ENCODE measurements at regions not wholly inside any gene's neighbourhood (a gene's known extent, or its start where the extent isn't known, plus 50 kb on each side); places are given as distances from the start of the nearest gene placed in this dataset.

DNA sequence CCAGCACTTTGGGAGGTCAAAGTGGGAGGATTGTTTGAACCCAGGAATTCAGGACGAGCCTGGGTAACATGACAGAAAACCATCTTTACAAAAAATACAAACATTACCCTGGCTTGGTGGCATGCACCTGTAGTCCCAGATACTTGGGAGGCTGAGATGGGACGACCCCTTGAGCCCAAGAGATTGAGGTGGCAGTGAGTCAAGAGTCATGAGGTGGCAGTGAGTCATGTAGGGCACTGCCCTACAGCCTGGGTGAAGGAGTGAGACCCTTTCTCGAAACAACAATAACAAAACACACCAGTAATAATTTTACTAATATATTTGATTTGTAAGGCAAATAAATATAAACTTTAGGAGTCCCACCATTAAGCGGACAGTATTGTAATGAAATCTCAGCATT, 1906.2 kb downstream of the NCAM2 start:
- Histone ChIP-seq H3K9ac (no peak overlapping the region), H3K27ac (no peak overlapping the region), H3K4me2 (no peak overlapping the region), H3F3A (ENCODE audit: low read depth) (no peaks in the 10 kb centered on the region), H3K4me1 (no peaks in the 10 kb centered on the region), H3K9me3 (ENCODE audit: low read depth) (no peaks in the 10 kb centered on the region), H3K79me2 (ENCODE audit: low read depth) (no peaks in the 10 kb centered on the region), H3K27me3 (no peaks in the 10 kb centered on the region), H2AFZ (replicated peaks) (no peak overlapping the region), H3K36me3 (peaks cover 2% of the 10 kb centered on the region), H4K20me1 (ENCODE audit: low read depth) (no peaks in the 10 kb centered on the region), H3K4me3 (no peak overlapping the region)
- Mint-ChIP-seq H3K27me3 (ENCODE audit: insufficient read depth, low read depth) (no peaks in the 10 kb centered on the region), H3K27ac (no peak overlapping the region), H3K4me1 (no peaks in the 10 kb centered on the region), H3K4me3 (no peak overlapping the region), H3K9me3 (no peaks in the 10 kb centered on the region), H3K36me3 (no peaks in the 10 kb centered on the region)
- TF ChIP-seq EZH2phosphoT487 (IDR thresholded peaks at IDR 0.05) (no peak), EZH2 (IDR thresholded peaks at IDR 0.05) (no peak)
- TF ChIP-seq, protein P1, sequence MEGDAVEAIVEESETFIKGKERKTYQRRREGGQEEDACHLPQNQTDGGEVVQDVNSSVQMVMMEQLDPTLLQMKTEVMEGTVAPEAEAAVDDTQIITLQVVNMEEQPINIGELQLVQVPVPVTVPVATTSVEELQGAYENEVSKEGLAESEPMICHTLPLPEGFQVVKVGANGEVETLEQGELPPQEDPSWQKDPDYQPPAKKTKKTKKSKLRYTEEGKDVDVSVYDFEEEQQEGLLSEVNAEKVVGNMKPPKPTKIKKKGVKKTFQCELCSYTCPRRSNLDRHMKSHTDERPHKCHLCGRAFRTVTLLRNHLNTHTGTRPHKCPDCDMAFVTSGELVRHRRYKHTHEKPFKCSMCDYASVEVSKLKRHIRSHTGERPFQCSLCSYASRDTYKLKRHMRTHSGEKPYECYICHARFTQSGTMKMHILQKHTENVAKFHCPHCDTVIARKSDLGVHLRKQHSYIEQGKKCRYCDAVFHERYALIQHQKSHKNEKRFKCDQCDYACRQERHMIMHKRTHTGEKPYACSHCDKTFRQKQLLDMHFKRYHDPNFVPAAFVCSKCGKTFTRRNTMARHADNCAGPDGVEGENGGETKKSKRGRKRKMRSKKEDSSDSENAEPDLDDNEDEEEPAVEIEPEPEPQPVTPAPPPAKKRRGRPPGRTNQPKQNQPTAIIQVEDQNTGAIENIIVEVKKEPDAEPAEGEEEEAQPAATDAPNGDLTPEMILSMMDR (IDR thresholded peaks at IDR 0.05) = no peak
- no peak for DNase-seq (ENCODE audit: low spot score)

DNA sequence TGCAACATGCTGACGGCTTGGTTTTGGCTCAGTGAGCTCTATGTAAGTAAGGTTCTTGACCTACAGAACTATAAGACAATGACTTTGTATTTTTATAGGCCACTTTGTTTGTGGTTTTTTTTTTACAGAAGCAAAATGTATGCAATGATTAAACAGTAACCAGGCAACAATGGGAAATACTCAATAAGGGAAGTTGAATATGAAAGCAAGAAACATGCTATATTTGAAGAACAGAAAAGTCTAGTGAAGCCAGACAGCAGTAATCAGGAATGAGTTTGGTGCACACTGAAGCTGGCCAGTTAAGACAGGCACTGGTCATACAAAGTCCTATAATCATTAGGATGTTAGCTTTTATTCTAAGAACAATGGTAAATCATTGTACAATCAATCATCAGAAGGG, 1926.8 kb downstream of the NCAM2 start:
- Mint-ChIP-seq H3K4me3 (no peak overlapping the region), H3K36me3 (no peaks in the 10 kb centered on the region), H3K27me3 (ENCODE audit: insufficient read depth, low read depth) (no peaks in the 10 kb centered on the region), H3K4me1 (no peaks in the 10 kb centered on the region), H3K9me3 (no peaks in the 10 kb centered on the region), H3K27ac (no peak overlapping the region)
- H3K27me3 ChIP-seq = no peaks in the 10 kb centered on the region
- no peak overlapping the region for H2AFZ ChIP-seq (replicated peaks)
- no peaks in the 10 kb centered on the region for H3K79me2 ChIP-seq (ENCODE audit: low read depth)
- H3K9me3 ChIP-seq (ENCODE audit: low read depth) = no peaks in the 10 kb centered on the region
- no peaks in the 10 kb centered on the region for H3K36me3 ChIP-seq
- no peaks in the 10 kb centered on the region for H4K20me1 ChIP-seq (ENCODE audit: low read depth)
- H3K4me2 ChIP-seq = no peak overlapping the region
- no peak overlapping the region for H3K4me3 ChIP-seq
- TF ChIP-seq EZH2phosphoT487 (IDR thresholded peaks at IDR 0.05) = no peak
- TF ChIP-seq, protein P1 (IDR thresholded peaks at IDR 0.05) = no peak
- TF ChIP-seq EZH2 (IDR thresholded peaks at IDR 0.05) = no peak
- no peak for DNase-seq (ENCODE audit: low spot score)
- no peak overlapping the region for H3K27ac ChIP-seq
- H3F3A ChIP-seq (ENCODE audit: low read depth) = no peaks in the 10 kb centered on the region
- H3K4me1 ChIP-seq = no peaks in the 10 kb centered on the region
- H3K9ac ChIP-seq = no peak overlapping the region

DNA sequence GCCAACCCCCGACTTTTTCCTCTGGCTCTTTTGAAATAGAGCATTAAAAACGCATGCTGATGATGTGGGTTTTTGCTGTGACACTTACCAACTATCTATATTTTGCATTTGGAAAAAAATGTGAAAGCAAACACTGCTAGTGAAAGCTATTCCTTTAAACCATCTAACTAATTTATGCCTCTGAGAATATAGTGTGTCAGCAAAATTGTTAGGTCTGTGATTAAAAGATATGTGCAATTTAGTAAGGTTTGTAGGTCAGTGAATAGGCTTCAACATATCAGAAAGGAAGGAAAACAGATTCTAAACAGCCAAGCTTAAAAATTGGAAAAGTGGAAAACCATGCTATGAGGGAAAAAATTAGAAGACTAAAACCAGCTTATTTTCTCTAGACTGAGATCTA, 1929.3 kb downstream of the NCAM2 start:
- Histone ChIP-seq H3K27ac (no peak overlapping the region), H3K9me3 (ENCODE audit: low read depth) (no peaks in the 10 kb centered on the region), H3K4me3 (no peak overlapping the region), H3F3A (ENCODE audit: low read depth) (no peaks in the 10 kb centered on the region), H3K4me2 (no peak overlapping the region), H3K79me2 (ENCODE audit: low read depth) (no peaks in the 10 kb centered on the region), H2AFZ (replicated peaks) (no peak overlapping the region), H3K9ac (no peak overlapping the region), H3K27me3 (no peaks in the 10 kb centered on the region), H4K20me1 (ENCODE audit: low read depth) (no peaks in the 10 kb centered on the region), H3K4me1 (no peaks in the 10 kb centered on the region), H3K36me3 (no peaks in the 10 kb centered on the region)
- Mint-ChIP-seq H3K4me1 (no peaks in the 10 kb centered on the region), H3K4me3 (no peak overlapping the region), H3K27me3 (ENCODE audit: insufficient read depth, low read depth) (no peaks in the 10 kb centered on the region), H3K9me3 (no peaks in the 10 kb centered on the region), H3K27ac (no peak overlapping the region), H3K36me3 (no peaks in the 10 kb centered on the region)
- no peak for TF ChIP-seq EZH2phosphoT487 (IDR thresholded peaks at IDR 0.05)
- no peak for DNase-seq (ENCODE audit: low spot score)

DNA sequence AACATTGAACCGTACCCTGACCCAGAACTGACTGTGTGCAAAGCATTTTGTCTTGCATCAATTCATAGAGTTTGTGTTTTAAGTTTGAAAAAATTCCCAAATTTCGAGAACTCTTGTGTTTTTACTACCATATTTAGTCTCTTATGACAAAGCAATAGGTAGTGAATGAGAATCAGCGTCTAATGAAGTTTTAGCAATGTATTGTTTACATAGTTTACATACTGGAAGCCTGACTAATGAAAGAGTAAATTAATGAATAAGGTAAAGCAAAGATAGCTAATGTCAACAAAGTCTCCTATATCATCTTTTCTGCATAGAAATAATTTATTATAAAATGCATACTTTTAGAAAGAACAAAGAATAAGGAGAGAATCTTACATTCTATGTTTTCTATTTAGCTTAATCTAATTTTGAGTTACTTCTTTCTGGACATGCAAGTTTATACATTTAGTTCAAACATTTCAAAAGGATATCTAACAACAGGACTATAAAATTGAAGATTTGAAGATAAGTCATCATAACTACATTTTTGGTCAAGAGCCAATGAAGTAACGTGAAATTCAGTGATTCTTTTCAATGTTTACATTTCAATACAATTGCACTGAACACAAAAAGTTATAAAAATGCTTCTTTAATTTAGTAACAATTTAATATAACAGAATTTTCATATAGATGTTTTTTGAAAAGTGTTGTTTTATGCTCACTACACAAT, 1943.7 kb downstream of the NCAM2 start:
- Histone ChIP-seq H3K79me2 (ENCODE audit: low read depth) (no peaks in the 10 kb centered on the region), H3F3A (ENCODE audit: low read depth) (no peaks in the 10 kb centered on the region), H3K4me2 (no peak overlapping the region), H3K9ac (no peak overlapping the region), H3K27ac (no peak overlapping the region), H4K20me1 (ENCODE audit: low read depth) (no peaks in the 10 kb centered on the region), H2AFZ (replicated peaks) (no peak overlapping the region), H3K4me1 (no peaks in the 10 kb centered on the region), H3K4me3 (no peak overlapping the region), H3K36me3 (no peaks in the 10 kb centered on the region), H3K27me3 (no peaks in the 10 kb centered on the region), H3K9me3 (ENCODE audit: low read depth) (no peaks in the 10 kb centered on the region)
- DNase-seq (ENCODE audit: low spot score) = no peak
- TF ChIP-seq EZH2 (IDR thresholded peaks at IDR 0.05) = no peak
- H3K4me1 Mint-ChIP-seq = no peaks in the 10 kb centered on the region
- no peak overlapping the region for H3K4me3 Mint-ChIP-seq
- H3K36me3 Mint-ChIP-seq = no peaks in the 10 kb centered on the region
- no peak overlapping the region for H3K27ac Mint-ChIP-seq
- H3K9me3 Mint-ChIP-seq = no peaks in the 10 kb centered on the region
- no peaks in the 10 kb centered on the region for H3K27me3 Mint-ChIP-seq (ENCODE audit: insufficient read depth, low read depth)

Measured in neural progenitor cell (in vitro differentiated cells).